PC-9 (cell line): ENCODE measurements at regions not wholly inside any gene's neighbourhood (a gene's known extent, or its start where the extent isn't known, plus 50 kb on each side); places are given as distances from the start of the nearest gene placed in this dataset.

Source experiments
- BruUV-seq: library from RNA; stranded (reverse); fragments of 400-500 nt; replicated peaks from 2 replicates; lab custom pipeline; 2021; lab: Mats Ljungman, UMichigan
- CTCF ChIA-PET: fragments of 300-600 bp; sonication (Branson Sonifier 250); formaldehyde crosslinking; loops from one replicate; lab custom pipeline; 2022; ENCODE audit warnings: antibody characterized with exemption; lab: Charles Lee
- POLR2A ChIA-PET: fragments of 300-600 bp; sonication (Branson Sonifier 250); formaldehyde crosslinking; loops from one replicate; lab custom pipeline; 2022; ENCODE audit warnings: antibody characterized with exemption; ENCODE audit not compliant: unreplicated experiment; lab: Charles Lee
- DNase-seq, 2 experiments: peaks; one replicate each; pipeline versions ENCODE4 v3.0.0 to v3.0.0-alpha.2; 2015 to 2022; ENCODE audit warnings: mixed read lengths in 1 of 2
- H2AFZ ChIP-seq: fragments of 200-600 bp; sonication (generic); 2 replicates; pipeline ENCODE4 v1.8.1; 2017; ENCODE audit warnings: antibody characterized with exemption
- H3F3A ChIP-seq: fragments of 200-600 bp; sonication (generic); 2 replicates; pipeline ENCODE4 v1.8.1; 2017; ENCODE audit warnings: antibody characterized with exemption, mild to moderate bottlenecking, low read depth; ENCODE audit not compliant: insufficient read depth
- H3K27ac ChIP-seq: fragments of 200-600 bp; sonication (generic); 2 replicates; pipeline ENCODE4 v1.6.1; 2016; ENCODE audit warnings: mixed run types
- H3K27me3 ChIP-seq: fragments of 200-600 bp; sonication (generic); 2 replicates; pipeline ENCODE4 v1.6.1; 2016; ENCODE audit warnings: low read depth, mixed run types; ENCODE audit not compliant: insufficient read depth
- H3K36me3 ChIP-seq: fragments of 200-600 bp; sonication (generic); 2 replicates; pipeline ENCODE4 v1.6.1; 2016; ENCODE audit warnings: low read depth, mixed run types
- H3K4me1 ChIP-seq: fragments of 200-600 bp; sonication (generic); replicated peaks from 2 replicates; pipeline ENCODE4 v1.6.1; 2016; ENCODE audit warnings: mixed run types; ENCODE audit not compliant: insufficient read depth
- H3K4me2 ChIP-seq: fragments of 200-600 bp; sonication (generic); 2 replicates; pipeline ENCODE4 v1.6.1; 2017; ENCODE audit warnings: mixed run types
- H3K4me3 ChIP-seq: fragments of 200-600 bp; sonication (generic); 2 replicates; pipeline ENCODE4 v1.6.1; 2016; ENCODE audit warnings: mixed run types
- H3K79me2 ChIP-seq: fragments of 200-600 bp; sonication (generic); 2 replicates; pipeline ENCODE4 v1.6.1; 2017; ENCODE audit warnings: low read depth, mixed run types
- H3K9me2 ChIP-seq: fragments of 200-600 bp; sonication (generic); 2 replicates; pipeline ENCODE4 v1.8.1; 2017; ENCODE audit warnings: mild to moderate bottlenecking; ENCODE audit not compliant: insufficient read depth
- H3K9me3 ChIP-seq: fragments of 200-600 bp; sonication (generic); 2 replicates; pipeline ENCODE4 v1.8.1; 2016; ENCODE audit warnings: low read depth; ENCODE audit not compliant: insufficient read depth
- H4K20me1 ChIP-seq: fragments of 200-600 bp; sonication (generic); 2 replicates; pipeline ENCODE4 v1.8.1; 2017; ENCODE audit not compliant: insufficient read depth
- EZH2 ChIP-seq: fragments of 200-600 bp; sonication (generic); IDR thresholded peaks from 2 replicates; pipeline ENCODE4 v1.8.0; 2017; ENCODE audit warnings: antibody characterized with exemption, low read depth
- intact Hi-C: fragments of 100-400 bp; cut with micrococcal nuclease; formaldehyde crosslinking; loops from one replicate; pipeline ENCODE4 v1.10.0; 2022; ENCODE audit not compliant: unreplicated experiment
- TF ChIP-seq, protein P1 (sequence below): fragments of 200-600 bp; sonication (generic); conservative IDR thresholded peaks from 2 replicates; pipeline ENCODE4 v1.6.1; 2017; ENCODE audit warnings: mixed run types, antibody characterized with exemption, mild to moderate bottlenecking, moderate library complexity

DNA sequence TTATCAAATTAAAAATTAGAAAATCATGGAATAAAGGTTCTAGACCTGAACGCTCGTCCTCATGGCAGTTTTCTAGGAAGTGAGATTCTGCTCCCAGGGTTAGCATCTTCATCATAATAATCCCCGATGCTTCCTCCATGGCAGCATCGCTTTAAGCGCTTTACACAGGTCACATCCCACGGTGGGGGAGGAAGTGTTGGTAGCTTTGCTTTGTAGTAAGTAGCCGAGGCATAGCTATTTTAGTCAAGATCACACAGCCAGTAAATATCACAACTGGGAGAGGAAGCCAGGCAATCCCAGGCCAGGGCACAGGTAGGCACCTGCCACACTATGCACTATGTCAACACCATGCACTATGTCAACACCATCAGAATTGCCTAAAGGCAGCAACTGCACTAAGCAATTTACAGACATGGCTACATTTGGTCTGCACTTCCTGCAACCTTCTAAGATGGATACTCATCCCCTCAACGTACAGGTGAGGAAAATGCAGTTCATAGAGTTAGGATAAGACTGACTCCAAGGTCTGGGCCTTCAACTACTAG is 205.5 kb downstream of the FBXO15 start:
- Histone ChIP-seq H3K4me1 (no peaks in the 10 kb centered on the region), H3K36me3 (no peaks in the 10 kb centered on the region), H3K27ac (no peak overlapping the region), H3F3A (no peaks in the 10 kb centered on the region), H3K79me2 (no peaks in the 10 kb centered on the region), H3K4me2 (no peak overlapping the region), H3K9me3 (no peaks in the 10 kb centered on the region), H3K4me3 (no peak overlapping the region), H4K20me1 (no peaks in the 10 kb centered on the region), H3K9me2 (no peaks in the 10 kb centered on the region), H2AFZ (peak overlapping the region; percentile 29; the same call in 1 of the 2 replicates), H3K27me3 (no peaks in the 10 kb centered on the region)
- no peak for TF ChIP-seq EZH2
- TF ChIP-seq, protein P1, sequence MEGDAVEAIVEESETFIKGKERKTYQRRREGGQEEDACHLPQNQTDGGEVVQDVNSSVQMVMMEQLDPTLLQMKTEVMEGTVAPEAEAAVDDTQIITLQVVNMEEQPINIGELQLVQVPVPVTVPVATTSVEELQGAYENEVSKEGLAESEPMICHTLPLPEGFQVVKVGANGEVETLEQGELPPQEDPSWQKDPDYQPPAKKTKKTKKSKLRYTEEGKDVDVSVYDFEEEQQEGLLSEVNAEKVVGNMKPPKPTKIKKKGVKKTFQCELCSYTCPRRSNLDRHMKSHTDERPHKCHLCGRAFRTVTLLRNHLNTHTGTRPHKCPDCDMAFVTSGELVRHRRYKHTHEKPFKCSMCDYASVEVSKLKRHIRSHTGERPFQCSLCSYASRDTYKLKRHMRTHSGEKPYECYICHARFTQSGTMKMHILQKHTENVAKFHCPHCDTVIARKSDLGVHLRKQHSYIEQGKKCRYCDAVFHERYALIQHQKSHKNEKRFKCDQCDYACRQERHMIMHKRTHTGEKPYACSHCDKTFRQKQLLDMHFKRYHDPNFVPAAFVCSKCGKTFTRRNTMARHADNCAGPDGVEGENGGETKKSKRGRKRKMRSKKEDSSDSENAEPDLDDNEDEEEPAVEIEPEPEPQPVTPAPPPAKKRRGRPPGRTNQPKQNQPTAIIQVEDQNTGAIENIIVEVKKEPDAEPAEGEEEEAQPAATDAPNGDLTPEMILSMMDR, result no peak
- DNase-seq, result no peak
- POLR2A ChIA-PET, result no interaction called here
- intact Hi-C loops, result no loop called here
- CTCF ChIA-PET, result no interaction called here
- BruUV-seq, result no TSS peak

DNA sequence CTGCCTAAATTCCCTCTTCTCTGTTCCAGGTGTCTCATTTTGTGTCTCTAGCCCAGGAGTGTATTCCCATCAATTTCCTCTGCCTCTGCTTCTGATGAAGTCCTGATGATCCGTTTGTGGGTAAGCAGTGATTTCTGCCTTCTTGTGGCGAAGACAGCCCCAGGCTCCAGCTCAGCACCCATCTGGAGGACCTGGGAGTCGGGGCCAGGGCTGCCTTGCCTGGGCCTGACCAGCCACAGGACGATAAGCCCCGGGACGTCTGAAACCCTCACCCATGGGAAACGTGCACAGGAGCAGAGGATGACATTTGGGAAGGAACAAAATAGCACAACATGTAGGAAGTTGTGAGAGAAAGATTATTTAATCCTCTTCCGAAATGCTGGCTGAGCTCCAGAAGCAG is 206.9 kb downstream of the FBXO15 start:
- DNase-seq, result no peak
- POLR2A ChIA-PET, result no interaction called here

DNA sequence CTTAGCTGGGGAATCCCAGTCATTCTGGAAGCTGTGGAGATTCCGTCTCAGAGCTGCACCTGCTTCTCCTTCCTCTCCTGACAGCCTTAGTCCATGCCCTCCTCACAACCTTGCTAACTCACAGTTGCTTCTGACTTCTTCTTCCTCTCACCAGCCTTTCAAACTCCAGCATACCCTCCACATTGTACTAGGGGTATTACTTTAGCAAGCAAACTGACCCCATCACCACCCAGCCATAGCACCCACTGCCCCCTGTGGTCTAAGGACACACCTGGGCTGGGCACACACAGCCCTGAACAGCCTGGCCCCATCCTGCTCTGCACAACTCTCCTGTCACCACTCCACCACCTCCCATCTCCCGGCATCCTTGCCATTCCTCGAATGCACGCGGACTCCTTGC is 208.2 kb downstream of the FBXO15 start:
- Histone ChIP-seq H2AFZ (no peak overlapping the region), H3K9me3 (no peaks in the 10 kb centered on the region), H4K20me1 (no peaks in the 10 kb centered on the region), H3K36me3 (no peaks in the 10 kb centered on the region), H3K79me2 (no peaks in the 10 kb centered on the region), H3K4me1 (no peaks in the 10 kb centered on the region), H3K4me3 (no peak overlapping the region), H3K9me2 (no peaks in the 10 kb centered on the region), H3K4me2 (no peak overlapping the region), H3K27me3 (no peaks in the 10 kb centered on the region), H3F3A (no peaks in the 10 kb centered on the region), H3K27ac (no peak overlapping the region)
- BruUV-seq, result no TSS peak
- ChIA-PET CTCF (no interaction called here), POLR2A (no interaction called here)
- intact Hi-C loops, result no loop called here
- no peak for TF ChIP-seq EZH2
- TF ChIP-seq, protein P1, result no peak
- no peak for DNase-seq

More for the DNA sequence above, 206.9 kb downstream of the FBXO15 start:
- Histone ChIP-seq H2AFZ (no peak overlapping the region), H3K79me2 (no peaks in the 10 kb centered on the region), H3K4me1 (no peaks in the 10 kb centered on the region), H3K36me3 (no peaks in the 10 kb centered on the region), H3K27me3 (no peaks in the 10 kb centered on the region), H3K4me3 (no peak overlapping the region), H3K27ac (no peak overlapping the region), H4K20me1 (no peaks in the 10 kb centered on the region), H3F3A (no peaks in the 10 kb centered on the region), H3K4me2 (no peak overlapping the region), H3K9me3 (no peaks in the 10 kb centered on the region), H3K9me2 (no peaks in the 10 kb centered on the region)
- no peak for TF ChIP-seq EZH2
- TF ChIP-seq, protein P1, result no peak
- no TSS peak for BruUV-seq
- intact Hi-C loops, result no loop called here
- CTCF ChIA-PET, result no interaction called here
